ENCODE measurements at regions not wholly inside any gene's neighbourhood (a gene's known extent, or its start where the extent isn't known, plus 50 kb on each side); places are given as distances from the start of the nearest gene placed in this dataset.

DNA sequence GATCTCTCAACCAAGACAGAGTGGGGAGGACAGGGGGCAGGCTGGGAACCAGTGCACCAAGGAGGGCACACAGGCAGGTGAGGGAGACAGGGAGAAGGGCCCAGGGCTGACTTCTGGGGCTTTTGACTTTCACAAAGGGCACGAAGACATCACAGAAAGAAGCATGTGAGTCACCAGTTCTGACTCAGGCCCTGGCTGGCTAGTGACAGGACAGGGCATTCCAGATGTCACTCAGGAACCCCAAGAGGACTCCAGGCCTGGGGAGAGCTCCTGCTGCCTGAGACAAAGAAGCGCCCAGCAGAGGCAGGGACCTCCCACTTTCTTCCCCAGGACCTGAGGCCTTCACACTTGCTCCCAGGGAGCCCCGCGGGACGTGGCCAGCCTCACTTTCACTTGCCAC lies 497.2 kb downstream of the BUD13 start:
- no peaks in the 10 kb centered on the region for H3K27me3 ChIP-seq
- no peak for DNase-seq

DNA sequence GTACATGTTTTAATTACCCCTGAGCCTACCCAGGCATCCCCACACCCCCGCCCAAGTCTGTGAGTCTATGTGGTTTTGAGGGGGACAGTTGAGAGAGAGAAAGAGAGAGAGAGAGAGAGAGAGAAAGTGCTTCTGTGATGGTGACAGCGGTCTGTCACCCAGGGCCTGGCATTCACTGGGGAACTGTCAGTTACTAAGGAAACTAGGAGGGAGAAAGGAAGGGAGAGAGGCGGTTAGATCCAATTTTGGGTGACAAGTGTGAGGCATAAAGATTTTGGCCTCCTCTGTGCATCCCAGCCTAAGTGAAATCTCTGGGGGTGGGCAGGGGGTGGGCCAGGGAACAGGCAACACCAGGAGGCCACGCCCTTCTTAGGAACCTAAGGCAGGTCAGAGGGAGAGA lies 498.3 kb downstream of the BUD13 start:
- Histone ChIP-seq H3K27me3 (no peaks in the 10 kb centered on the region), H3K9me3 (no peaks in the 10 kb centered on the region), H3K27ac (no peak overlapping the region), H3K4me1 (peaks cover 0 to 12% (median 3%) of the 10 kb centered on the region in 4 donors), H3K4me3 (no peak overlapping the region), H3K36me3 (no peaks in the 10 kb centered on the region)
- 65 to 70% methylated on average over 4 of the region's 4 CpGs for WGBS, 2 donors
- intact Hi-C loops (cut with DNase I): loop anchor here (10.0 kb wide), 1 partner anchor 420 kb away; no protein-coding TSS in a partner anchor
- no peak for DNase-seq
- TF ChIP-seq POLR2AphosphoS5 (IDR thresholded peaks at IDR 0.05) (no peak), POLR2A (IDR thresholded peaks at IDR 0.05) (no peak), EP300 (IDR thresholded peaks at IDR 0.05) (no peak)
- TF ChIP-seq, protein P1, sequence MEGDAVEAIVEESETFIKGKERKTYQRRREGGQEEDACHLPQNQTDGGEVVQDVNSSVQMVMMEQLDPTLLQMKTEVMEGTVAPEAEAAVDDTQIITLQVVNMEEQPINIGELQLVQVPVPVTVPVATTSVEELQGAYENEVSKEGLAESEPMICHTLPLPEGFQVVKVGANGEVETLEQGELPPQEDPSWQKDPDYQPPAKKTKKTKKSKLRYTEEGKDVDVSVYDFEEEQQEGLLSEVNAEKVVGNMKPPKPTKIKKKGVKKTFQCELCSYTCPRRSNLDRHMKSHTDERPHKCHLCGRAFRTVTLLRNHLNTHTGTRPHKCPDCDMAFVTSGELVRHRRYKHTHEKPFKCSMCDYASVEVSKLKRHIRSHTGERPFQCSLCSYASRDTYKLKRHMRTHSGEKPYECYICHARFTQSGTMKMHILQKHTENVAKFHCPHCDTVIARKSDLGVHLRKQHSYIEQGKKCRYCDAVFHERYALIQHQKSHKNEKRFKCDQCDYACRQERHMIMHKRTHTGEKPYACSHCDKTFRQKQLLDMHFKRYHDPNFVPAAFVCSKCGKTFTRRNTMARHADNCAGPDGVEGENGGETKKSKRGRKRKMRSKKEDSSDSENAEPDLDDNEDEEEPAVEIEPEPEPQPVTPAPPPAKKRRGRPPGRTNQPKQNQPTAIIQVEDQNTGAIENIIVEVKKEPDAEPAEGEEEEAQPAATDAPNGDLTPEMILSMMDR (IDR thresholded peaks at IDR 0.05): no peak

More for the DNA sequence above, 497.2 kb downstream of the BUD13 start:
- WGBS, 2 donors: 74 to 84% methylated on average over 5 of the region's 5 CpGs
- TF ChIP-seq, protein P1 (IDR thresholded peaks at IDR 0.05): no peak
- TF ChIP-seq POLR2A (IDR thresholded peaks at IDR 0.05) (no peak), POLR2AphosphoS5 (IDR thresholded peaks at IDR 0.05) (no peak), EP300 (IDR thresholded peaks at IDR 0.05) (no peak)
- no peaks in the 10 kb centered on the region for H3K36me3 ChIP-seq
- H3K27ac ChIP-seq: no peak overlapping the region
- no peak overlapping the region for H3K4me3 ChIP-seq
- intact Hi-C loops (cut with DNase I): loop anchor here (1.0 to 10.0 kb wide), 4 partner anchors 30 to 951 kb away; no protein-coding TSS in a partner anchor
- H3K4me1 ChIP-seq: peaks cover 0 to 12% (median 3%) of the 10 kb centered on the region in 4 donors
- H3K9me3 ChIP-seq: no peaks in the 10 kb centered on the region

DNA sequence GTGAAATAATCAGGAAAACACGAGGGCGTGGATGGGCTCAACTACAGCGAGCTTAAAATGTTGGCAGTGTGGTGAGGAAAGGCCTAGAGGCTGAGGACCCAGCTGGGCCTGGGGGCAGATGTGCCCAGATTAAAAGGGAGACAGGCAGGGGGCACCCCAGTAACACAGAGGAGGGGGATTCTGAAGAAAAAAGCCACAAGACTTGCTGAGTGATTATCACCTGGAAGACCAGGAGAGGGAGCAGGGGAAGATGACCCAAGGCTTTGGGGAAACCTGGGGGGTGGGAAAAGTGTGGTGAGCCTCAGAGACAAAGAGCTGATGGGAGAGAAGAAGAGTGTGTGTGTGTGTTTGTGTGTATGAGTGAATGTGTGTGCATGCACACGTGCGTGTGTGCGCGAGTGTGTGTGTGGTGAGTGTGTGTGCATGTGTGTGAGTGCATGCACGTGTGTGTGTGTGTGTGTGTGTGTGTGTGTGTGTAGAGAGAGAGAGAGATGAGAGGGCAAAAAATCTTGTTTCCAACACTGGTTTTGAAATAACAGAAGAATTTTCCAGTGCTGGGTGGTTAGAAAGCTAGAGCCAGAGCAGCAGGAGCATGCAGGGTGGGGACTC lies 500.5 kb downstream of the BUD13 start:
- no peak overlapping the region for H3K27ac ChIP-seq
- no peak for DNase-seq
- peaks cover 0 to 12% (median 3%) of the 10 kb centered on the region in 4 donors for H3K4me1 ChIP-seq
- no peaks in the 10 kb centered on the region for H3K36me3 ChIP-seq
- WGBS, 2 donors: 60 to 73% methylated on average over 8 of the region's 8 CpGs
- intact Hi-C loops (cut with DNase I): loop anchor here (10.0 kb wide), 1 partner anchor 423 kb away; no protein-coding TSS in a partner anchor
- H3K9me3 ChIP-seq: no peaks in the 10 kb centered on the region
- no peak overlapping the region for H3K4me3 ChIP-seq
- H3K27me3 ChIP-seq: no peaks in the 10 kb centered on the region
- TF ChIP-seq POLR2A (IDR thresholded peaks at IDR 0.05): no peak
- TF ChIP-seq EP300 (IDR thresholded peaks at IDR 0.05): no peak
- TF ChIP-seq POLR2AphosphoS5 (IDR thresholded peaks at IDR 0.05): no peak
- TF ChIP-seq, protein P1 (IDR thresholded peaks at IDR 0.05): no peak

DNA sequence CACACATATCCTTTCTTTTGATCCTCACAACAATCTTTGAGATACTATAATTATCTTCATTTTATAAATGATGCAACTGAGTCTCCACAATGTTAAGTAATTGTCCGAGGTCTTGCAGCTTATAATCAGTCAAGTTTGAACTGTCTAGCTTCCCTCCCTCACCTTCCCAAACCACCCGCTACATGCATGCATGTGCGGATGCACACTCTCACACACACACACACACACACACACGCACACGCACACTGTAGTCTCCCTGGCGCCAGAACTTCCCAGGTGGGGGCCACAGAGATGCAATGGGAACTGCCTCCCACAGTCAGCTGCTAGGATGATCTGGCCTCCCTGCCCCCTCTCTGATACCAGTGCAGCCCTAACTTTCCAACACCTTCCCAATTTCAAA lies 501.3 kb downstream of the BUD13 start:
- H3K36me3 ChIP-seq: no peaks in the 10 kb centered on the region
- intact Hi-C loops (cut with DNase I): loop anchor here (10.0 kb wide), 1 partner anchor 423 kb away; no protein-coding TSS in a partner anchor

More for the DNA sequence above, 501.3 kb downstream of the BUD13 start:
- Histone ChIP-seq H3K27ac (no peak overlapping the region), H3K4me1 (peaks cover 0 to 8% (median 1%) of the 10 kb centered on the region in 4 donors), H3K4me3 (no peak overlapping the region), H3K9me3 (no peaks in the 10 kb centered on the region), H3K27me3 (no peaks in the 10 kb centered on the region)
- 79 to 82% methylated on average over 6 of the region's 6 CpGs for WGBS, 2 donors
- no peak for DNase-seq
- TF ChIP-seq POLR2A (IDR thresholded peaks at IDR 0.05) (no peak), POLR2AphosphoS5 (IDR thresholded peaks at IDR 0.05) (no peak), EP300 (IDR thresholded peaks at IDR 0.05) (no peak)
- TF ChIP-seq, protein P1 (IDR thresholded peaks at IDR 0.05): no peak
